ENCODE measurements at regions not wholly inside any gene's neighbourhood (a gene's known extent, or its start where the extent isn't known, plus 50 kb on each side); places are given as distances from the start of the nearest gene placed in this dataset.
"Not testable (repeated sequence)": the region's sequence is repeated elsewhere in the genome, so short reads cannot be mapped to it uniquely, and the experiment has no call there.

DNA sequence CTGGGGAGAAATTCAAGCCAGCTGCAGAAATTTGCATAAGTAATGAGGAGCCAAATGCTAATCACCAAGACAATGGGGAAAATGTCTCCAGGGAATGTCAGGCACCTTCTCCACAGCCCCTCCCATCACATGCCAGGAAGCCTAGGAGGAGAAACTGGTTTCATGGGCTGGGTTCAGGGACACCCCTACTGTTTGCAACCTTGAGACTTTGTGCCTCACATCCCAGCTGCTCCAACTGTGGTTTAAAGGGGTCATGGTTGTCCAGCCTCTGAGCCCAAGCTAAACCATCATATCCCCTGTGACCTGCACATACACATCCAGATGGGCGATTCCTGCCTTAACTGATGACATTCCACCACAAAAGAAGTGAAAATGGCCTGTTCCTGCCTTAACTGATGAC is 258.4 kb upstream of the GULP1 start:
- not testable (repeated sequence) for TF ChIP-seq POLR2A (IDR thresholded peaks at IDR 0.05)
- TF ChIP-seq, protein P1, sequence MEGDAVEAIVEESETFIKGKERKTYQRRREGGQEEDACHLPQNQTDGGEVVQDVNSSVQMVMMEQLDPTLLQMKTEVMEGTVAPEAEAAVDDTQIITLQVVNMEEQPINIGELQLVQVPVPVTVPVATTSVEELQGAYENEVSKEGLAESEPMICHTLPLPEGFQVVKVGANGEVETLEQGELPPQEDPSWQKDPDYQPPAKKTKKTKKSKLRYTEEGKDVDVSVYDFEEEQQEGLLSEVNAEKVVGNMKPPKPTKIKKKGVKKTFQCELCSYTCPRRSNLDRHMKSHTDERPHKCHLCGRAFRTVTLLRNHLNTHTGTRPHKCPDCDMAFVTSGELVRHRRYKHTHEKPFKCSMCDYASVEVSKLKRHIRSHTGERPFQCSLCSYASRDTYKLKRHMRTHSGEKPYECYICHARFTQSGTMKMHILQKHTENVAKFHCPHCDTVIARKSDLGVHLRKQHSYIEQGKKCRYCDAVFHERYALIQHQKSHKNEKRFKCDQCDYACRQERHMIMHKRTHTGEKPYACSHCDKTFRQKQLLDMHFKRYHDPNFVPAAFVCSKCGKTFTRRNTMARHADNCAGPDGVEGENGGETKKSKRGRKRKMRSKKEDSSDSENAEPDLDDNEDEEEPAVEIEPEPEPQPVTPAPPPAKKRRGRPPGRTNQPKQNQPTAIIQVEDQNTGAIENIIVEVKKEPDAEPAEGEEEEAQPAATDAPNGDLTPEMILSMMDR (IDR thresholded peaks at IDR 0.05) = not testable (repeated sequence)
